Parathyroid adenoma (tissue), 2 donors: ENCODE measurements at regions not wholly inside any gene's neighbourhood (a gene's known extent, or its start where the extent isn't known, plus 50 kb on each side); places are given as distances from the start of the nearest gene placed in this dataset.

ENCODE experiments used
- H2AFZ ChIP-seq: fragments of 300-600 bp; sonication (generic); one replicate; pipeline ENCODE4 v1.7.0; 2017; ENCODE audit warnings: antibody characterized with exemption, mild to moderate bottlenecking
- H3K27ac ChIP-seq: fragments of 300-600 bp; sonication (generic); one replicate; pipeline ENCODE4 v1.7.0; 2017
- H3K27me3 ChIP-seq: fragments of 300-600 bp; sonication (generic); one replicate; pipeline ENCODE4 v1.7.0; 2017; ENCODE audit warnings: low read length; ENCODE audit not compliant: control insufficient read depth, insufficient read depth
- H3K36me3 ChIP-seq: fragments of 300-600 bp; sonication (generic); one replicate; pipeline ENCODE4 v1.7.0; 2017; ENCODE audit warnings: low read length; ENCODE audit not compliant: control insufficient read depth, insufficient read depth
- H3K4me1 ChIP-seq: fragments of 300-600 bp; sonication (generic); one replicate; pipeline ENCODE4 v1.7.0; 2017; ENCODE audit warnings: control low read depth
- H3K4me2 ChIP-seq: fragments of 300-600 bp; sonication (generic); one replicate; pipeline ENCODE4 v1.7.0; 2017; ENCODE audit warnings: low read length
- H3K4me3 ChIP-seq: fragments of 300-600 bp; sonication (generic); one replicate; pipeline ENCODE4 v1.7.0; 2017; ENCODE audit warnings: low read depth, low read length
- H3K79me2 ChIP-seq: fragments of 300-600 bp; sonication (generic); one replicate; pipeline ENCODE4 v1.7.0; 2017; ENCODE audit warnings: control low read depth
- H3K9ac ChIP-seq: fragments of 300-600 bp; sonication (generic); one replicate; pipeline ENCODE4 v1.7.0; 2017; ENCODE audit warnings: mild to moderate bottlenecking
- H3K9me3 ChIP-seq: fragments of 300-600 bp; sonication (generic); one replicate; pipeline ENCODE4 v1.7.0; 2017; ENCODE audit warnings: low read length; ENCODE audit not compliant: control insufficient read depth
- CTCF ChIP-seq: fragments of 300-600 bp; sonication (generic); IDR thresholded peaks from one replicate; pipeline ENCODE4 v1.7.0; 2017; ENCODE audit warnings: antibody characterized with exemption, mild to moderate bottlenecking
- donor health status: primary hyperparathyroidism.

DNA sequence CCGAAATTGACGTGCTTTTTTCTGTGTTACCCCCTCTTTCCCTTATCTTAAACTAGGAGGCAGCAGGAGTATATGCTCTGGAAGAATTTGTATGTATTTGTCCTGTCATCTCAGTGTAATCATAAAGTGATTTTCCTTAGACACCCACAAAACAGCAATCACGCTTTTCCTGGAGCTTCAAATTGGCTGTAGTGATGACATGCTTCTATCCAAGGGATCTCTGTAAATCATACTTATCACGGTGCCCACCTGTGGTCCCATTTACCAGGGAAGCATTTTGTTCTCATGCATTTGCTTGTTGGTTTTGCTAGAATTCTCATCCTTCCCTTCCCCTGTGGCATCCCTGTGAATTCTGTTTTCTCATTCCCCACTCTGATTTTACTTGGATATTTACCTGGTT is 220.8 kb upstream of the THUMPD2 start:
- H3K4me2 ChIP-seq: no peak overlapping the region
- no peak overlapping the region for H3K9ac ChIP-seq
- no peaks in the 10 kb centered on the region for H3K36me3 ChIP-seq
- no peaks in the 10 kb centered on the region for H3K27me3 ChIP-seq
- no peak overlapping the region for H3K4me3 ChIP-seq
- H2AFZ ChIP-seq: no peak overlapping the region
- no peaks in the 10 kb centered on the region for H3K79me2 ChIP-seq
- H3K27ac ChIP-seq: no peak overlapping the region
- no peaks in the 10 kb centered on the region for H3K4me1 ChIP-seq
- TF ChIP-seq CTCF: no peak
- H3K9me3 ChIP-seq: no peaks in the 10 kb centered on the region

- no peaks in the 10 kb centered on the region for H3K79me2 ChIP-seq
- H3K4me3 ChIP-seq: no peak overlapping the region
- no peak for TF ChIP-seq CTCF
- H3K4me2 ChIP-seq: no peak overlapping the region
- H2AFZ ChIP-seq: no peak overlapping the region
- no peaks in the 10 kb centered on the region for H3K4me1 ChIP-seq
- H3K36me3 ChIP-seq: no peaks in the 10 kb centered on the region
- H3K9me3 ChIP-seq: no peaks in the 10 kb centered on the region
- H3K27ac ChIP-seq: no peak overlapping the region
- H3K9ac ChIP-seq: no peak overlapping the region
- no peaks in the 10 kb centered on the region for H3K27me3 ChIP-seq
Measured at GRCh38 chr2:39998617-39999016, 219.6 kb upstream of the THUMPD2 start.

- Histone ChIP-seq H3K4me1 (no peaks in the 10 kb centered on the region), H3K36me3 (no peaks in the 10 kb centered on the region), H2AFZ (no peak overlapping the region), H3K27me3 (no peaks in the 10 kb centered on the region), H3K9me3 (no peaks in the 10 kb centered on the region), H3K4me2 (no peak overlapping the region), H3K27ac (no peak overlapping the region), H3K4me3 (no peak overlapping the region), H3K9ac (no peak overlapping the region), H3K79me2 (no peaks in the 10 kb centered on the region)
- no peak for TF ChIP-seq CTCF
Measured at GRCh38 chr2:39996653-39997080, 217.6 kb upstream of the THUMPD2 start.

- Histone ChIP-seq H3K4me1 (no peaks in the 10 kb centered on the region), H3K27me3 (no peaks in the 10 kb centered on the region), H2AFZ (no peak overlapping the region), H3K79me2 (no peaks in the 10 kb centered on the region), H3K27ac (no peak overlapping the region), H3K9ac (no peak overlapping the region), H3K4me2 (no peak overlapping the region), H3K9me3 (no peaks in the 10 kb centered on the region), H3K36me3 (no peaks in the 10 kb centered on the region), H3K4me3 (no peak overlapping the region)
- no peak for TF ChIP-seq CTCF
Measured at GRCh38 chr2:39995005-39995737, 216.1 kb upstream of the THUMPD2 start.

- Histone ChIP-seq H3K4me1 (no peaks in the 10 kb centered on the region), H3K4me3 (no peak overlapping the region), H3K9ac (no peak overlapping the region), H3K36me3 (no peaks in the 10 kb centered on the region), H3K4me2 (no peak overlapping the region), H3K9me3 (no peaks in the 10 kb centered on the region), H3K79me2 (no peaks in the 10 kb centered on the region), H3K27ac (no peak overlapping the region), H3K27me3 (no peaks in the 10 kb centered on the region), H2AFZ (no peak overlapping the region)
- TF ChIP-seq CTCF: no peak
Measured at GRCh38 chr2:39994151-39994550, 215.1 kb upstream of the THUMPD2 start.
